ENCODE measurements at regions not wholly inside any gene's neighbourhood (a gene's known extent, or its start where the extent isn't known, plus 50 kb on each side); places are given as distances from the start of the nearest gene placed in this dataset.

- no peak for TF ChIP-seq POLR2A (IDR thresholded peaks at IDR 0.05; ENCODE audit: low read depth, low read length)
- no peak for TF ChIP-seq NFE2L2 (IDR thresholded peaks at IDR 0.05; ENCODE audit: low read depth, low read length)
- TF ChIP-seq CTCF (conservative IDR thresholded peaks at IDR 0.05; ENCODE audit: low read depth, low read length), result no peak
- no peak for TF ChIP-seq MAZ (IDR thresholded peaks at IDR 0.05; ENCODE audit: borderline replicate concordance, low read depth, low read length)
- no peak for TF ChIP-seq RFX5 (IDR thresholded peaks at IDR 0.05; ENCODE audit: low read depth, low read length)
- no peak for TF ChIP-seq CEBPB (IDR thresholded peaks at IDR 0.05; ENCODE audit: low read depth, low read length)
- no peak for TF ChIP-seq FOS (IDR thresholded peaks at IDR 0.05; ENCODE audit: low read depth, low read length)
- no peak for TF ChIP-seq SMC3 (IDR thresholded peaks at IDR 0.05; ENCODE audit: low read depth, low read length)
- no peak for TF ChIP-seq RAD21 (IDR thresholded peaks at IDR 0.05; ENCODE audit: low read length)
- TF ChIP-seq, protein P1, sequence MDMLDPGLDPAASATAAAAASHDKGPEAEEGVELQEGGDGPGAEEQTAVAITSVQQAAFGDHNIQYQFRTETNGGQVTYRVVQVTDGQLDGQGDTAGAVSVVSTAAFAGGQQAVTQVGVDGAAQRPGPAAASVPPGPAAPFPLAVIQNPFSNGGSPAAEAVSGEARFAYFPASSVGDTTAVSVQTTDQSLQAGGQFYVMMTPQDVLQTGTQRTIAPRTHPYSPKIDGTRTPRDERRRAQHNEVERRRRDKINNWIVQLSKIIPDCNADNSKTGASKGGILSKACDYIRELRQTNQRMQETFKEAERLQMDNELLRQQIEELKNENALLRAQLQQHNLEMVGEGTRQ (IDR thresholded peaks at IDR 0.05; ENCODE audit: low read depth, low read length), result no peak
- TF ChIP-seq MXI1 (IDR thresholded peaks at IDR 0.05; ENCODE audit: borderline replicate concordance, low read depth, low read length), result no peak
- no peak for TF ChIP-seq BHLHE40 (IDR thresholded peaks at IDR 0.05; ENCODE audit: low read depth, low read length)
- TF ChIP-seq MAFK (IDR thresholded peaks at IDR 0.05; ENCODE audit: low read depth, low read length), result no peak
- no peak for TF ChIP-seq CHD1 (IDR thresholded peaks at IDR 0.05; ENCODE audit: low read depth, low read length)
Observed at GRCh38 chr9:88690628-88691027, 155.7 kb downstream of the NXNL2 start.

All from IMR-90 (cell line).